ENCODE measurements at regions not wholly inside any gene's neighbourhood (a gene's known extent, or its start where the extent isn't known, plus 50 kb on each side); places are given as distances from the start of the nearest gene placed in this dataset.

DNA sequence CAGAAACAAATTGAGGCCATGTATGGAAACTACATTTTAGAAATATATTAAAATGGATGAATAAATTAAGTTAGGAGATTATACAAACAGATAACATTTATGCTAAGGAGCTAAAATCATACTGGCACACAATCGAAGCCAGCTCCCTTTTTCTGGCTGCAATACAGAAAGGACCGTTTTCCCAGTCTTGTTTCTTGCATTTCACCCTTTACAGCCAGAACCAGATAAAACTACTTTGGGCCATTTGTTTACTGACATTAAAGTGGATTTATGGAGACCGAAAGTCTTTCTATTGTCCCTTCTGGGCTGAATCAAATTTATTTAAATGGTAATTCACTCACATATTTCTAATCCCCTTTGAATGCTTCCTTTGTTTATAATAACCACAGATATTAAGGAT, 50.1 kb upstream of the CNTN3 start:
- TF ChIP-seq, protein P1, sequence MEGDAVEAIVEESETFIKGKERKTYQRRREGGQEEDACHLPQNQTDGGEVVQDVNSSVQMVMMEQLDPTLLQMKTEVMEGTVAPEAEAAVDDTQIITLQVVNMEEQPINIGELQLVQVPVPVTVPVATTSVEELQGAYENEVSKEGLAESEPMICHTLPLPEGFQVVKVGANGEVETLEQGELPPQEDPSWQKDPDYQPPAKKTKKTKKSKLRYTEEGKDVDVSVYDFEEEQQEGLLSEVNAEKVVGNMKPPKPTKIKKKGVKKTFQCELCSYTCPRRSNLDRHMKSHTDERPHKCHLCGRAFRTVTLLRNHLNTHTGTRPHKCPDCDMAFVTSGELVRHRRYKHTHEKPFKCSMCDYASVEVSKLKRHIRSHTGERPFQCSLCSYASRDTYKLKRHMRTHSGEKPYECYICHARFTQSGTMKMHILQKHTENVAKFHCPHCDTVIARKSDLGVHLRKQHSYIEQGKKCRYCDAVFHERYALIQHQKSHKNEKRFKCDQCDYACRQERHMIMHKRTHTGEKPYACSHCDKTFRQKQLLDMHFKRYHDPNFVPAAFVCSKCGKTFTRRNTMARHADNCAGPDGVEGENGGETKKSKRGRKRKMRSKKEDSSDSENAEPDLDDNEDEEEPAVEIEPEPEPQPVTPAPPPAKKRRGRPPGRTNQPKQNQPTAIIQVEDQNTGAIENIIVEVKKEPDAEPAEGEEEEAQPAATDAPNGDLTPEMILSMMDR (IDR thresholded peaks at IDR 0.05; ENCODE audit: insufficient read depth, missing control alignments) = no peak
- FAIRE-seq (no peak), DNase-seq (ENCODE audit: insufficient read length, low spot score) (no peak)

Measured in D721Med (cell line).